ENCODE measurements at regions not wholly inside any gene's neighbourhood (a gene's known extent, or its start where the extent isn't known, plus 50 kb on each side); places are given as distances from the start of the nearest gene placed in this dataset.
"Not testable (repeated sequence)": the region's sequence is repeated elsewhere in the genome, so short reads cannot be mapped to it uniquely, and the experiment has no call there.

DNA sequence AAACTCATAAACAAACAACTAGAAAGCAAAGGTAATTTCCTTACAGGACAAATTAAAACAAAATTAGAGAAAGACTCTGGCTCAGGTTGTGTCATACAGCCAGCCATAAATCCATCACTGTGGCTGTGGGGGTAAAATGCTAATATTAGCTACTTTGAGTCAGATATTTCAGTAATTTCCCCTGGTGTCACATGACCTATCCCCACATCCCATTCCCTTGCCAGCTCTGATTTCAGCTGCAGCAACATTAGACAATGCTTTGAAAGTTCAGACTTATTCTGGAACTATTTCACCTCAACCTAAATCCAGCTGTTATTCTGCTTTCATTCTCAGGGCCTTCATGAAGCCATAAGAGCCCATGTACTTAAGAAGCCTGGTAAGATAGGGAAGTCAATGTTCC is 55.3 kb downstream of the RPL10L start:
- no peak for DNase-seq (ENCODE audit: low read depth in 4 of 4, low spot score in 2 of 4)

DNA sequence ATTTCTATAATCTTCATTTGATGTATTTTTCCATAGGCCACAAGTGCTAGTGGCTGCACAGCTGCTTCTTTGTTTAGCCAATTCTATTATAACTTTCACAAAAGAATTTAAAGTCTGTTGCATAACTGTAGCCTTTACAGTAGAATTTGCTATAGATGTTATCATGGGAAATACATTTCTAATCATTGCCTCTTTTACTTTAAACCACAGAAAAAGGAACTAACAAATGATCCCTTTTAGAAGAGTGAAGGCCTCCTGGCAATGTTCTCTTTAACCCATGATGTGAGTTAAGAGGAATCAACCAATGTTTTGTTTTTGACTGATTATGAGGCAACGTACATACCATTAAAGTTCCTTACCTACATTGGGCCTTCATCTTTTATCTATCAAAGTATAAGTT is 68.8 kb downstream of the RPL10L start:
- DNase-seq (ENCODE audit: low read depth in 4 of 4, low spot score in 2 of 4): no peak

- DNase-seq (ENCODE audit: low read depth in 4 of 4, low spot score in 2 of 4): no peak
Measured at GRCh38 chr14:46581036-46581671, 70.4 kb downstream of the RPL10L start.

GRCh38 chr14:46574978-46575375 is 76.6 kb downstream of the RPL10L start:
- no peak for DNase-seq (ENCODE audit: low read depth in 4 of 4, low spot score in 2 of 4)

DNA sequence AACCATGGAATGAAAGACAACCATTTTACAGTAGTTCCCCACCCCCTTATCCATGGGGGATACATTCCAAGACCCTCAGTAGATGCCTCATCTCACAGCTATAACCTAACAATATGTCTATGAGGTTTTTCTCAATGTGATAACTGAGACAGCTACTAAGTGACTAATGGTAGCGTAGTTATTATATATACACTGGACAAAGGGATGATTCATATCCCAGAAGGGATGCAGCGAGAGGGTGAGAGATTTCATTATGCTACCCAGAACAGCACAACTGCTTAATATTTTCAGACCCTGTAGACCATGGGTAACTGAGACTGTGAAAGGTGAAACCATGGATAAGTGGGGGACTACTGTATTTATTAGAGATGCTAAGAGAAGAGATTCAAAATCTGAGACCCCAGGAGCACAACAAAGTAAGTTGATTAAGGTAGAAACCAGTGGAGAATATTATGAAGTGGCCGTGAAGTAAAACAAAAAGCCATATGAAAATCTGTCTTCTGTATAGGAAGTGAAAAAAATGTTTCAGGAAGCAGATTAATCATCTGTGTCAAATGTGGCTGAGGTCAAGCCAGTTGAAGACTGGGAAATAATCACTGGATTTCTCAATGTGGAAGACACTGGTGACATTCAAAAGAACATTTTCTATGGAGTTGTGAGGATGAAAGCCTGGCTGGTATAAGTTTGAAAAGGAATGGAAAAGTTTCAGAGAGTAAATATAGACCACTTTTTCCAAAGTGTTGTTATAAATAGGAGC is 77.2 kb downstream of the RPL10L start:
- peak in 1 of 4 donors; percentile 4 for DNase-seq (ENCODE audit: low read depth in 4 of 4, low spot score in 2 of 4)

GRCh38 chr14:46573498-46573897 is 78.1 kb downstream of the RPL10L start:
- DNase-seq (ENCODE audit: low read depth in 4 of 4, low spot score in 2 of 4): peak in 3 of 4 donors; percentile 15 to 23 (median 21)

GRCh38 chr14:46571970-46572369 is 79.6 kb downstream of the RPL10L start:
- DNase-seq (ENCODE audit: low read depth in 4 of 4, low spot score in 2 of 4): no peak

DNA sequence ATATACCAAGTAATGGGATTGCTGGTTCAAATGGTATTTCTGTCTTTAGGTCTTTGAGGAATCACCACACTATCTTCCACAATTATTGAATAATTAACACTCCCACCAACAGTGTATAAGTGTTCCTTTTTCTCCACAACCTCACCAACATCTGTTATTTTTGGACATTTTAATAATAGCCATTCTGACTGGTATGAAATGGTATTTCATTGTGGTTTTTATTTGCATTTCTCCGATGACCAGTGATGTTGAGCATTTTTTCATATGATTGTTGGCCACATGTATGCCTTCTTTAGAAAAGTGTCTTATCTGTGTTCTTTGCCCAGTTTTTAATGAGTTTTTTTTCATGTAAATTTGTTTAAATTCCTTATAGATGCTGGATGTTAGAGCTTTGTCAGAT is 83.4 kb downstream of the RPL10L start:
- DNase-seq (ENCODE audit: low read depth in 4 of 4, low spot score in 2 of 4): not testable (repeated sequence)

- DNase-seq (ENCODE audit: low read depth in 4 of 4, low spot score in 2 of 4): no peak
Measured at GRCh38 chr14:46550836-46551235, 100.7 kb downstream of the RPL10L start.

DNA sequence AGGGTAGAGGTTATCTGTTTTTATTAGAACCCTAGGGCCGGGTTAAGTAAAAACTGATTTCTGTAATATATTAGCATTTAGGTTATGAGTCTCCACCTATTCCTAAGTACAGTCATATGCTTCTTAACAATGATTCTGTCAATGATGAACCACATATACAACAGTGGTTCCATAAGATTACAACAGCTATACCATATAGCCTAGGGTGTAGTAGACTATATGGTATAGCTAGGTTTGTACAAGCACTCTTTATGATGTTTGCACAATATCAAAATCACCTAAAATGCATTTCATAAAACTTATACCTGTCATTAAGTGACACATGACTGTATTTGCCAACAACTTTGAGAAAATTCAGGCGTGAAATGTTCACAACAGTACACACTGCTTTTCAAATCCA is 110.6 kb downstream of the RPL10L start:
- DNase-seq (ENCODE audit: low read depth in 4 of 4, low spot score in 2 of 4): no peak

- DNase-seq (ENCODE audit: low read depth in 4 of 4, low spot score in 2 of 4): no peak
Measured at GRCh38 chr14:46519121-46519520, 132.5 kb downstream of the RPL10L start.

DNA sequence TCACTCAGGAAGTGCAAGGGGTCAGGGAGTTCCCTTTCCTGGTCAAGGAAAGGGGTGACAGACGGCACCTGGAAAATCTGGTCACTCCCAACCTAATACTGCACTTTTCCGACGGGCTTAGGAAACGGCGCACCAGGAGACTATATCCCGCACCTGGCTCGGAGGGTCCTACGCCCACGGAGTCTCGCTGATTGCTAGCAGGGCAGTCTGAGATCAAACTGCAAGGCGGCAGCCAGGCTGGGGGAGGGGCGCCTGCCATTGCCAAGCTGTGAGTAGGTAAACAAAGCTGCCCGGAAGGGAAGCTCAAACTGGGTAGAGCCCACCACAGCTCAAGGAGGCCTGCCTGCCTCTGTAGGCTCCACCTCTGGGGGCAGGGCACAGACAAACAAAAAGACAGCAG is 142.8 kb downstream of the RPL10L start:
- not testable (repeated sequence) for DNase-seq (ENCODE audit: low read depth in 4 of 4, low spot score in 2 of 4)

DNA sequence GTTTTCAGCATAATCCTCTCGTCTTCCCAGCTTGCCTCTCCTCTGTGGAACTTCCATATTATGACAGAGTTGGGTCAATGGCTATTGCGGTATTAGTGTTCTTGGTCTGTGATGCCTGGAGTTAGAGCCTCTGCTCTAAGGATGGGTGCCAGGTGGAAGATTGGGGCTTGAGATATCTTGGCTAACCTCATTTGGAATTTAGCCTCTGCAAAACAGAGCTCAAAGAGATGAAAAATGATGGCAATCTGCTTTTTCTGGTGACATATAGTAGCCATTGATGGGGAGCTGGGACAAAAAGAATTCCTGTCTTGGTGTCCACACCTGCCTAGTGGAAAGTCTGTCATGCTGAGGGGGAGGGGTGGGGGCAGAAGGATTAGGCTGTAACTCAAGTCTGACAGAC is 152.1 kb downstream of the RPL10L start:
- DNase-seq (ENCODE audit: low read depth in 4 of 4, low spot score in 2 of 4): no peak

DNA sequence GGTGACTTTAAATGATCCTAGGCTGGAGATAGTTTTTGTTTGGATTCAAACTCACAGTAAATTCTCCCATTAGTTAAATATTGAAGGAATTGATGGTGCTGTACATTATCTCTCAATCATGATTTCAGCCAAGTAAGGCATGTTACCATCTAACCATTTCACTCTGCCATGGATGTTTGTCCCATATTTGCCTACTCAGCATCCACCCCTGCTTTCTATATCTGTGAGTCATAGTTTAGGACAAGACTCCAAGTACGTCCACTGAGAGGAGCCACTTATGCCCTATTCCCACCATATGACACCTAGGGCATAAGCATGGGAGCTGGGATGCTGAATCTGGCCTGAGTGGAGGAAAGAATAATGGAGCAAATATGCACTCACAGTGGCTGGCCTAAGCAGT is 155.2 kb downstream of the RPL10L start:
- no peak for DNase-seq (ENCODE audit: low read depth in 4 of 4, low spot score in 2 of 4)

- no peak for DNase-seq (ENCODE audit: low read depth in 4 of 4, low spot score in 2 of 4)
Measured at GRCh38 chr14:46490238-46490685, 161.3 kb downstream of the RPL10L start.

- no peak for DNase-seq (ENCODE audit: low read depth in 4 of 4, low spot score in 2 of 4)
Measured at GRCh38 chr14:46488374-46488773, 163.2 kb downstream of the RPL10L start.

GRCh38 chr14:46487582-46488350 is 163.8 kb downstream of the RPL10L start:
- DNase-seq (ENCODE audit: low read depth in 4 of 4, low spot score in 2 of 4): no peak

DNA sequence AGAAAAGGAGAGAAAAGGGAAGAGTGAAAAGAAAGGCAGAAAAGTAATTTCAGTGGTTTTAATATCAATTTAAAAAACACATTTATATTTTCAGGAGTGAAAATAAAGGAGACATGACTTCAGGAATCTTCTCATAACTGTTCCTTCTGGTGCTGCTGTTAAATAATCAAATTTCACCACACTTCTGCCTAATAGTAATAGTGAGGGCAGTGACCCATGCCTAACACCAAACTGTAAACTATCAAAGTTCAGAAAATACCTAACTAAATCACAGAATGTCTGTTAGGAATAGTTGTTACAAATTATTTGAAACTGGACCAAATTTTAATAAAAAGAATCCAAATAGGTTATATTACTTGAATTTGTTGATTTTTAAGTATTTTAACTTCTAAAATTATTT is 169.4 kb downstream of the RPL10L start:
- DNase-seq (ENCODE audit: low read depth in 4 of 4, low spot score in 2 of 4): no peak

DNA sequence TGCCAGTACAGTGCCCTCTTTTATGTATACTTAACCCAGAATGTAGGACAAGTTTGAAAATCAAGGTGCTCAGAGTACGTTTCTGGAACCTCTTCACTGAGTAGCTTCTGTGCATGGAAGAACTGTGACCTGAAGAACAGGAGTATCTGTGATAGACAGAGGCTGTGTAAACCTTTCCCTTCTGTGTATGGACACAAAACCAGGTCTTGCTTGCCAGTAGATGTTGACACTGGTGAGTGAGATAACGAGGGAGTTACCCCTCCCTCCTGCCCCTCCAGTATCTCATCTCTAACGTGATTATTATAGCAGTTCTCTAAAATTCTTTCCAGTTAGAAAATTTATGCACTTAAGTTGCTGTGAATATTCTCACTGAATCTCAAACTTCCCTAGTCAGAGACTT is 170.8 kb downstream of the RPL10L start:
- no peak for DNase-seq (ENCODE audit: low read depth in 4 of 4, low spot score in 2 of 4)

GRCh38 chr14:46472261-46472660 is 179.3 kb downstream of the RPL10L start:
- no peak for DNase-seq (ENCODE audit: low read depth in 4 of 4, low spot score in 2 of 4)

- no peak for DNase-seq (ENCODE audit: low read depth in 4 of 4, low spot score in 2 of 4)
Measured at GRCh38 chr14:46464341-46464740, 187.2 kb downstream of the RPL10L start.

GRCh38 chr14:46451800-46452199 is 199.8 kb downstream of the RPL10L start:
- no peak for DNase-seq (ENCODE audit: low read depth in 4 of 4, low spot score in 2 of 4)
